ENCODE measurements at regions not wholly inside any gene's neighbourhood (a gene's known extent, or its start where the extent isn't known, plus 50 kb on each side); places are given as distances from the start of the nearest gene placed in this dataset.

GRCh38 chr5:67678594-67678993 is 482.0 kb upstream of the CD180 start:
- Histone ChIP-seq H3K36me3 (ENCODE audit: control insufficient read depth in 1 of 2, insufficient read depth in 2 of 2, low read length in 2 of 2) (no peaks in the 10 kb centered on the region), H3K4me1 (ENCODE audit: control insufficient read depth in 1 of 2, insufficient read depth in 2 of 2, low read length in 2 of 2) (no peaks in the 10 kb centered on the region), H3K27me3 (ENCODE audit: insufficient read depth, low read length) (no peaks in the 10 kb centered on the region), H3K4me2 (ENCODE audit: low read length) (no peak overlapping the region), H2AFZ (ENCODE audit: low read depth, low read length, poor library complexity, severe bottlenecking) (no peak overlapping the region), H3K9me3 (ENCODE audit: control insufficient read depth in 1 of 2, insufficient read depth in 1 of 2, low read depth in 1 of 2, low read length in 2 of 2) (no peaks in the 10 kb centered on the region), H4K20me1 (ENCODE audit: insufficient read depth) (no peaks in the 10 kb centered on the region), H3K4me3 (replicated peaks in 1 of 2; ENCODE audit: low read depth in 1 of 2, low read length in 2 of 2) (no peak overlapping the region), H3K9me2 (ENCODE audit: insufficient read depth) (no peaks in the 10 kb centered on the region), H3K27ac (ENCODE audit: low read depth, low read length) (no peak overlapping the region), H3K79me2 (ENCODE audit: insufficient read depth, low read length) (no peaks in the 10 kb centered on the region), H3K9ac (ENCODE audit: low read length) (no peak overlapping the region)
- ChIA-PET CTCF (no interaction called here), RAD21 (ENCODE audit: low non-redundant PET in 1 of 2, low total read pairs in 2 of 2, uncharacterized antibody in 2 of 2, unreplicated experiment in 2 of 2) (no interaction called here), POLR2A (no interaction called here)
- DNase-seq (ENCODE audit: low read depth, low spot score) (no peak), ATAC-seq (no peak)
- no TSS peak for BruUV-seq (replicated peaks)
- TF ChIP-seq CTCF (IDR thresholded peaks at IDR 0.05 in 2 of 3, conservative IDR thresholded peaks at IDR 0.05 in 1 of 3; ENCODE audit: borderline replicate concordance in 1 of 3, insufficient read depth in 1 of 3, low read depth in 2 of 3, low read length in 2 of 3) (no peak), CBX3 (IDR thresholded peaks at IDR 0.05; ENCODE audit: low read depth) (no peak), TCF7L2 (IDR thresholded peaks at IDR 0.05; ENCODE audit: borderline replicate concordance, extremely low read depth, insufficient read depth, insufficient read length) (no peak), CEBPB (IDR thresholded peaks at IDR 0.05; ENCODE audit: low read depth) (no peak), SP1 (IDR thresholded peaks at IDR 0.05; ENCODE audit: low read depth) (no peak), POLR2AphosphoS5 (IDR thresholded peaks at IDR 0.05; ENCODE audit: low read depth, low read length) (no peak)
- intact Hi-C loops (cut with micrococcal nuclease): no loop called here

GRCh38 chr5:67677422-67677970 is 480.9 kb upstream of the CD180 start:
- Histone ChIP-seq H3K4me3 (replicated peaks in 1 of 2; ENCODE audit: low read depth in 1 of 2, low read length in 2 of 2) (no peak overlapping the region), H3K79me2 (ENCODE audit: insufficient read depth, low read length) (no peaks in the 10 kb centered on the region), H3K4me1 (ENCODE audit: control insufficient read depth in 1 of 2, insufficient read depth in 2 of 2, low read length in 2 of 2) (no peaks in the 10 kb centered on the region), H2AFZ (ENCODE audit: low read depth, low read length, poor library complexity, severe bottlenecking) (no peak overlapping the region), H3K27me3 (ENCODE audit: insufficient read depth, low read length) (no peaks in the 10 kb centered on the region), H3K27ac (ENCODE audit: low read depth, low read length) (no peak overlapping the region), H3K9ac (ENCODE audit: low read length) (no peak overlapping the region), H3K9me3 (ENCODE audit: control insufficient read depth in 1 of 2, insufficient read depth in 1 of 2, low read depth in 1 of 2, low read length in 2 of 2) (no peaks in the 10 kb centered on the region), H4K20me1 (ENCODE audit: insufficient read depth) (no peaks in the 10 kb centered on the region), H3K36me3 (ENCODE audit: control insufficient read depth in 1 of 2, insufficient read depth in 2 of 2, low read length in 2 of 2) (no peaks in the 10 kb centered on the region), H3K4me2 (ENCODE audit: low read length) (no peak overlapping the region), H3K9me2 (ENCODE audit: insufficient read depth) (no peaks in the 10 kb centered on the region)
- intact Hi-C loops (cut with micrococcal nuclease): no loop called here
- BruUV-seq (replicated peaks): no TSS peak
- no peak for DNase-seq (ENCODE audit: low read depth, low spot score)
- TF ChIP-seq SIN3A (IDR thresholded peaks at IDR 0.05; ENCODE audit: low read depth) (no peak), CBX3 (IDR thresholded peaks at IDR 0.05; ENCODE audit: low read depth) (no peak), ZNF274 (IDR thresholded peaks at IDR 0.05; ENCODE audit: low read depth, low read length) (no peak), POLR2A (IDR thresholded peaks at IDR 0.05; ENCODE audit: borderline replicate concordance, extremely low read depth, insufficient read depth, insufficient read length) (no peak), CTCF (IDR thresholded peaks at IDR 0.05 in 2 of 3, conservative IDR thresholded peaks at IDR 0.05 in 1 of 3; ENCODE audit: borderline replicate concordance in 1 of 3, insufficient read depth in 1 of 3, low read depth in 2 of 3, low read length in 2 of 3) (no peak), TCF7L2 (IDR thresholded peaks at IDR 0.05; ENCODE audit: borderline replicate concordance, extremely low read depth, insufficient read depth, insufficient read length) (no peak), POLR2AphosphoS5 (IDR thresholded peaks at IDR 0.05; ENCODE audit: low read depth, low read length) (no peak), JUND (IDR thresholded peaks at IDR 0.05) (no peak), FOSL1 (IDR thresholded peaks at IDR 0.05; ENCODE audit: low read depth) (no peak), EZH2phosphoT487 (IDR thresholded peaks at IDR 0.05; ENCODE audit: borderline replicate concordance) (no peak)
- no peak for ATAC-seq
- ChIA-PET RAD21 (ENCODE audit: low non-redundant PET in 1 of 2, low total read pairs in 2 of 2, uncharacterized antibody in 2 of 2, unreplicated experiment in 2 of 2) (no interaction called here), CTCF (no interaction called here), POLR2A (no interaction called here)
